Neural cell (in vitro differentiated cells): ENCODE measurements at regions not wholly inside any gene's neighbourhood (a gene's known extent, or its start where the extent isn't known, plus 50 kb on each side); places are given as distances from the start of the nearest gene placed in this dataset.

Experiments
- H2AFZ ChIP-seq: fragments of 200-600, 300-800 bp; sonication (generic), shearing (Covaris generic); 2 replicates; pipeline ENCODE4 v1.6.0; 2014; ENCODE audit warnings: low read depth, mild to moderate bottlenecking, antibody characterized with exemption, low read length, moderate library complexity
- H3F3A ChIP-seq: fragments of 200-600 bp; shearing (Covaris generic); 2 replicates; pipeline ENCODE4 v1.6.1; 2016; ENCODE audit warnings: mild to moderate bottlenecking, moderate library complexity, mixed read lengths, antibody characterized with exemption, low read length; ENCODE audit not compliant: insufficient read depth, poor library complexity, severe bottlenecking
- H3K27ac ChIP-seq: fragments of 200-600, 300-800 bp; sonication (generic), shearing (Covaris generic); 2 replicates; pipeline ENCODE4 v1.5.1; 2014; ENCODE audit warnings: mild to moderate bottlenecking, low read length, moderate library complexity
- H3K27me3 ChIP-seq: fragments of 300-800, 200-600 bp; sonication (generic), shearing (Covaris generic); 2 replicates; pipeline ENCODE4 v1.6.0; 2014; ENCODE audit warnings: mild to moderate bottlenecking, low read depth, low read length, moderate library complexity; ENCODE audit not compliant: insufficient read depth
- H3K36me3 ChIP-seq: fragments of 300-800, 200-600 bp; sonication (generic), shearing (Covaris generic); 2 replicates; pipeline ENCODE4 v1.5.1; 2014; ENCODE audit warnings: mild to moderate bottlenecking, antibody characterized with exemption, low read length, moderate library complexity; ENCODE audit not compliant: insufficient read depth
- H3K4me2 ChIP-seq: fragments of 300-800, 200-600 bp; sonication (generic), shearing (Covaris generic); 2 replicates; pipeline ENCODE4 v1.6.0; 2014; ENCODE audit warnings: mild to moderate bottlenecking, low read length
- H3K4me3 ChIP-seq: fragments of 300-800, 200-600 bp; sonication (generic), shearing (Covaris generic); 2 replicates; pipeline ENCODE4 v1.5.1; 2014; ENCODE audit warnings: mild to moderate bottlenecking, low read length, moderate library complexity
- H3K79me2 ChIP-seq: fragments of 200-600 bp; shearing (Covaris generic); replicated peaks from 2 replicates; pipeline ENCODE4 v1.6.0; 2014; ENCODE audit warnings: mild to moderate bottlenecking, low read length, moderate library complexity; ENCODE audit not compliant: insufficient read depth
- H3K9ac ChIP-seq: fragments of 300-800, 200-600 bp; sonication (generic), shearing (Covaris generic); 2 replicates; pipeline ENCODE4 v1.6.1; 2016; ENCODE audit warnings: mild to moderate bottlenecking, low read length, mixed read lengths
- H3K9me2 ChIP-seq: fragments of 200-600 bp; shearing (Covaris generic); 2 replicates; pipeline ENCODE4 v1.6.1; 2016; ENCODE audit warnings: mild to moderate bottlenecking, low read length, mixed read lengths; ENCODE audit not compliant: insufficient read depth
- H3K9me3 ChIP-seq: fragments of 200-600, 300-800 bp; sonication (generic), shearing (Covaris generic); 2 replicates; pipeline ENCODE4 v1.6.1; 2016; ENCODE audit warnings: mild to moderate bottlenecking, mixed run types, low read length, moderate library complexity, mixed read lengths
- H4K20me1 ChIP-seq: fragments of 200-600 bp; shearing (Covaris generic); 2 replicates; pipeline ENCODE4 v1.6.1; 2016; ENCODE audit warnings: mild to moderate bottlenecking, mixed run types; ENCODE audit not compliant: insufficient read depth
- EP300 ChIP-seq: fragments of 450-650 bp; conservative IDR thresholded peaks from 2 replicates; pipeline ENCODE4 v1.6.1; 2014; ENCODE audit warnings: antibody characterized with exemption, mild to moderate bottlenecking, moderate library complexity; ENCODE audit not compliant: poor library complexity, severe bottlenecking
- EZH2 ChIP-seq: fragments of 200-600, 300-800 bp; shearing (Covaris generic), sonication (generic); IDR thresholded peaks from 2 replicates; pipeline ENCODE4 v1.6.1; 2014; ENCODE audit warnings: antibody characterized with exemption, low read length, borderline replicate concordance, mild to moderate bottlenecking; ENCODE audit not compliant: insufficient read depth, poor library complexity, severe bottlenecking
- MXI1 ChIP-seq: fragments of 450-650 bp; conservative IDR thresholded peaks from 2 replicates; pipeline ENCODE4 v1.6.1; 2014; ENCODE audit warnings: antibody characterized with exemption, mild to moderate bottlenecking; ENCODE audit not compliant: poor library complexity, severe bottlenecking
- POLR2AphosphoS5 ChIP-seq: IDR thresholded peaks from 2 replicates; pipeline ENCODE4 v1.6.1; 2012
- RAD21 ChIP-seq: fragments of 450-650 bp; conservative IDR thresholded peaks from 2 replicates; pipeline ENCODE4 v1.6.1; 2014; ENCODE audit warnings: antibody characterized with exemption, mild to moderate bottlenecking, moderate library complexity
- SMC3 ChIP-seq: fragments of 450-650 bp; conservative IDR thresholded peaks from 2 replicates; pipeline ENCODE4 v1.6.1; 2014; ENCODE audit warnings: antibody characterized with exemption, mild to moderate bottlenecking, moderate library complexity; ENCODE audit not compliant: poor library complexity
- TAF1 ChIP-seq: IDR thresholded peaks from 2 replicates; pipeline ENCODE4 v1.6.1; 2012; ENCODE audit warnings: low read depth
- TF ChIP-seq, protein P1 (sequence below): IDR thresholded peaks from 2 replicates; pipeline ENCODE4 v1.6.1; 2012; ENCODE audit warnings: borderline replicate concordance
- TF ChIP-seq, protein P2 (sequence below): fragments of 450-650 bp; IDR thresholded peaks from 2 replicates; pipeline ENCODE4 v1.5.1; 2014; ENCODE audit warnings: antibody characterized with exemption, mild to moderate bottlenecking, moderate library complexity; ENCODE audit not compliant: poor library complexity, severe bottlenecking

DNA sequence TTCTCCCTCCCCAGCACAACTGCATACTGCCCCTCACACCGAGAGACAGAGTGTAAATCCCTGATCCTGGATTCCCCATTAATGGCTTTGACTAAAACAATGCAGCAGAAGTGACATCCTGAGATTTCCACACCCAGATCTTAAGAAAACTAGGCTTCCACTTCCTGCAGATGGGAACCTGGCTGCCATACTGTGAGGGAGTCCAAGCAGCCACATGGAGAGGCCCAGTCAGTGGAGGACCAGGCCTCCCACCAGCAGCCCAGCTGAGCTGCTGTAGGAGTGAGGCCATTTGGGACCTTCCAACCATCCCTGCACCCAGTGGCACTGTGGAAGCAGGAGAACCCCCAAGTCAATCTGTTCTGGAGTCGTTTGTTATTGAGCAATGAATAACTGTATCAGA is 120.6 kb downstream of the CRYAA start:
- H3K9me3 ChIP-seq = no peaks in the 10 kb centered on the region
- H3K27me3 ChIP-seq = no peaks in the 10 kb centered on the region
- H3K9me2 ChIP-seq = no peaks in the 10 kb centered on the region
- no peak overlapping the region for H3K4me2 ChIP-seq
- H2AFZ ChIP-seq = no peak overlapping the region
- no peak overlapping the region for H3K9ac ChIP-seq
- TF ChIP-seq EP300 = no peak
- TF ChIP-seq SMC3 = no peak
- no peak for TF ChIP-seq TAF1
- TF ChIP-seq, protein P1, sequence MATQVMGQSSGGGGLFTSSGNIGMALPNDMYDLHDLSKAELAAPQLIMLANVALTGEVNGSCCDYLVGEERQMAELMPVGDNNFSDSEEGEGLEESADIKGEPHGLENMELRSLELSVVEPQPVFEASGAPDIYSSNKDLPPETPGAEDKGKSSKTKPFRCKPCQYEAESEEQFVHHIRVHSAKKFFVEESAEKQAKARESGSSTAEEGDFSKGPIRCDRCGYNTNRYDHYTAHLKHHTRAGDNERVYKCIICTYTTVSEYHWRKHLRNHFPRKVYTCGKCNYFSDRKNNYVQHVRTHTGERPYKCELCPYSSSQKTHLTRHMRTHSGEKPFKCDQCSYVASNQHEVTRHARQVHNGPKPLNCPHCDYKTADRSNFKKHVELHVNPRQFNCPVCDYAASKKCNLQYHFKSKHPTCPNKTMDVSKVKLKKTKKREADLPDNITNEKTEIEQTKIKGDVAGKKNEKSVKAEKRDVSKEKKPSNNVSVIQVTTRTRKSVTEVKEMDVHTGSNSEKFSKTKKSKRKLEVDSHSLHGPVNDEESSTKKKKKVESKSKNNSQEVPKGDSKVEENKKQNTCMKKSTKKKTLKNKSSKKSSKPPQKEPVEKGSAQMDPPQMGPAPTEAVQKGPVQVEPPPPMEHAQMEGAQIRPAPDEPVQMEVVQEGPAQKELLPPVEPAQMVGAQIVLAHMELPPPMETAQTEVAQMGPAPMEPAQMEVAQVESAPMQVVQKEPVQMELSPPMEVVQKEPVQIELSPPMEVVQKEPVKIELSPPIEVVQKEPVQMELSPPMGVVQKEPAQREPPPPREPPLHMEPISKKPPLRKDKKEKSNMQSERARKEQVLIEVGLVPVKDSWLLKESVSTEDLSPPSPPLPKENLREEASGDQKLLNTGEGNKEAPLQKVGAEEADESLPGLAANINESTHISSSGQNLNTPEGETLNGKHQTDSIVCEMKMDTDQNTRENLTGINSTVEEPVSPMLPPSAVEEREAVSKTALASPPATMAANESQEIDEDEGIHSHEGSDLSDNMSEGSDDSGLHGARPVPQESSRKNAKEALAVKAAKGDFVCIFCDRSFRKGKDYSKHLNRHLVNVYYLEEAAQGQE = no peak
- no peak for TF ChIP-seq EZH2
- TF ChIP-seq POLR2AphosphoS5 = no peak
- TF ChIP-seq MXI1 = no peak
- TF ChIP-seq RAD21 = no peak
- TF ChIP-seq, protein P2, sequence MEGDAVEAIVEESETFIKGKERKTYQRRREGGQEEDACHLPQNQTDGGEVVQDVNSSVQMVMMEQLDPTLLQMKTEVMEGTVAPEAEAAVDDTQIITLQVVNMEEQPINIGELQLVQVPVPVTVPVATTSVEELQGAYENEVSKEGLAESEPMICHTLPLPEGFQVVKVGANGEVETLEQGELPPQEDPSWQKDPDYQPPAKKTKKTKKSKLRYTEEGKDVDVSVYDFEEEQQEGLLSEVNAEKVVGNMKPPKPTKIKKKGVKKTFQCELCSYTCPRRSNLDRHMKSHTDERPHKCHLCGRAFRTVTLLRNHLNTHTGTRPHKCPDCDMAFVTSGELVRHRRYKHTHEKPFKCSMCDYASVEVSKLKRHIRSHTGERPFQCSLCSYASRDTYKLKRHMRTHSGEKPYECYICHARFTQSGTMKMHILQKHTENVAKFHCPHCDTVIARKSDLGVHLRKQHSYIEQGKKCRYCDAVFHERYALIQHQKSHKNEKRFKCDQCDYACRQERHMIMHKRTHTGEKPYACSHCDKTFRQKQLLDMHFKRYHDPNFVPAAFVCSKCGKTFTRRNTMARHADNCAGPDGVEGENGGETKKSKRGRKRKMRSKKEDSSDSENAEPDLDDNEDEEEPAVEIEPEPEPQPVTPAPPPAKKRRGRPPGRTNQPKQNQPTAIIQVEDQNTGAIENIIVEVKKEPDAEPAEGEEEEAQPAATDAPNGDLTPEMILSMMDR = no peak
- no peak overlapping the region for H3K4me3 ChIP-seq
- no peaks in the 10 kb centered on the region for H3K36me3 ChIP-seq
- no peaks in the 10 kb centered on the region for H3F3A ChIP-seq
- no peaks in the 10 kb centered on the region for H3K79me2 ChIP-seq
- no peak overlapping the region for H3K27ac ChIP-seq
- no peaks in the 10 kb centered on the region for H4K20me1 ChIP-seq

DNA sequence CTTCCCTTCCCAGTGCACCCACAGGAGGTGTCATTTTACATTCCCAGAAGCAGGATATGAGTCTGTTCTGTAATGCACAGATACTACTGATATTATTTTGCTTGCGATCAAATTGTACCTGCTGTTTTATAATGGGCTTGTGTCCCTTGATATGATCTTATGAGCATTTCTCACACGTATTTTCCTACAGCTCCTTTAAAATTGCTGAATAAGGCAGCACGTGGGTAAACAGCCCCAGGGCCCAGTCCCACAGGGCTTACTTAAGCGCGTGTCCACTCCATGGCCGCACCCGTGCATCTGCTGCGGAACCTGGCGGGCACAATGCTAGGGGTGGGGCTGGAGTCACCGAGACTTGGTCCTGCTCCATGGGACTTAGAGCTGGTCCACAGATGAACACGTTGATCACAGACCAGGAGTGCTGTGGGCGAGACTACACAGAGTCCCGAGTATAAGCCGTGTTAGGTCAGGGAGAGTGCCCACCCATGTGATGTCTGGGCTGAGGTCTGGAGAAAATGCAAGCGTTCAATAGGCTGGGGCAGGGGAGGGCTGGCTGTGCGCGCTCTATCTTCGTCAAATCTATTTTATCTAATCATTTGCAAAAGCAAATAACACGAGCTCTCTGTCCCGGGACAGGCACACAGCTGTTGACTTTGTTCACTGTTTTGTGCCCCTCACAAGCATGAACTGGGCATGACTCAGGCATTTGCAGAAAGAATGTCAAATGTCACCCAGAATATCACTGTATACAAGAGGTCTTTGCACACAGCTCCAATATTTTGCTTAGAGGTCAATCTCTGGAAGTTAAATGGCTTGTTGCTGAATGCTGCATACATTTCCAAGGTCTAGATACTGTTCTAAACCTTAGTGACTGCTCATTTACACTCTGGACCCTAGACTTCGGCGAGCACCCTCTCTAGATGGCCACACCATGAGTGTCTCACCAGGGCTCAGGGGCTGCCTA is 119.3 kb downstream of the CRYAA start:
- no peaks in the 10 kb centered on the region for H3K9me2 ChIP-seq
- no peak overlapping the region for H2AFZ ChIP-seq
- H3K36me3 ChIP-seq = no peaks in the 10 kb centered on the region
- TF ChIP-seq EP300 = no peak
- TF ChIP-seq POLR2AphosphoS5 = no peak
- TF ChIP-seq EZH2 = no peak
- no peaks in the 10 kb centered on the region for H3K79me2 ChIP-seq
- no peak overlapping the region for H3K4me2 ChIP-seq
- H3K27me3 ChIP-seq = no peaks in the 10 kb centered on the region
- H3K4me3 ChIP-seq = no peak overlapping the region
- no peaks in the 10 kb centered on the region for H3F3A ChIP-seq
- no peak overlapping the region for H3K27ac ChIP-seq
- H3K9ac ChIP-seq = no peak overlapping the region
- no peaks in the 10 kb centered on the region for H4K20me1 ChIP-seq
- H3K9me3 ChIP-seq = no peaks in the 10 kb centered on the region
